ENCODE measurements at regions not wholly inside any gene's neighbourhood (a gene's known extent, or its start where the extent isn't known, plus 50 kb on each side); places are given as distances from the start of the nearest gene placed in this dataset.
"Not testable (repeated sequence)": the region's sequence is repeated elsewhere in the genome, so short reads cannot be mapped to it uniquely, and the experiment has no call there.

GRCh38 chr2:72078773-72079172 lies 68.9 kb downstream of the CYP26B1 start:
- intact Hi-C loops (cut with DNase I) = no loop called here
- no peaks in the 10 kb centered on the region for H3K27me3 ChIP-seq
- no peak for TF ChIP-seq POLR2A (IDR thresholded peaks at IDR 0.05)
- TF ChIP-seq CTCF (IDR thresholded peaks at IDR 0.05) = no peak
- H3K9me3 ChIP-seq = no peaks in the 10 kb centered on the region
- no peak overlapping the region for H3K4me3 ChIP-seq (replicated peaks in 1 of 3)
- no peak for DNase-seq
- no peak overlapping the region for H3K27ac ChIP-seq
- H3K36me3 ChIP-seq = no peaks in the 10 kb centered on the region
- WGBS, 2 donors = 92 to 96% methylated on average over 6 of the region's 6 CpGs
- H3K4me1 ChIP-seq = no peaks in the 10 kb centered on the region

- TF ChIP-seq CTCF (IDR thresholded peaks at IDR 0.05) (no peak), POLR2A (IDR thresholded peaks at IDR 0.05) (no peak)
- intact Hi-C loops (cut with DNase I) = no loop called here
- H3K36me3 ChIP-seq = no peaks in the 10 kb centered on the region
- H3K9me3 ChIP-seq = no peaks in the 10 kb centered on the region
- no peaks in the 10 kb centered on the region for H3K4me1 ChIP-seq
- no peak overlapping the region for H3K4me3 ChIP-seq (replicated peaks in 1 of 3)
- 83 to 90% methylated on average over 1 of the region's 1 CpG for WGBS, 2 donors
- no peaks in the 10 kb centered on the region for H3K27me3 ChIP-seq
- no peak for DNase-seq
- no peak overlapping the region for H3K27ac ChIP-seq
Observed at GRCh38 chr2:72077702-72078169, 69.9 kb downstream of the CYP26B1 start.

GRCh38 chr2:72073373-72073772 lies 74.3 kb downstream of the CYP26B1 start:
- H3K4me1 ChIP-seq; H3K27ac ChIP-seq; DNase-seq; H3K4me3 ChIP-seq (replicated peaks in 1 of 3); intact Hi-C loops (cut with DNase I); H3K9me3 ChIP-seq; H3K36me3 ChIP-seq; H3K27me3 ChIP-seq: not testable (repeated sequence)
- 83 to 92% methylated on average over 8 of the region's 8 CpGs for WGBS, 2 donors

- 67% methylated on average over 2 of the region's 14 CpGs; no CpG with 5 or more reads in 1 of the 2 donors for WGBS, 2 donors
- H3K4me1 ChIP-seq; H3K27me3 ChIP-seq; H3K9me3 ChIP-seq; H3K36me3 ChIP-seq; H3K4me3 ChIP-seq (replicated peaks in 1 of 3); intact Hi-C loops (cut with DNase I); DNase-seq; H3K27ac ChIP-seq: not testable (repeated sequence)
Observed at GRCh38 chr2:72064197-72064596, 83.5 kb downstream of the CYP26B1 start.

- Histone ChIP-seq H3K9me3 (no peaks in the 10 kb centered on the region), H3K4me3 (replicated peaks in 1 of 3) (no peak overlapping the region), H3K27me3 (no peaks in the 10 kb centered on the region), H3K27ac (no peak overlapping the region), H3K36me3 (no peaks in the 10 kb centered on the region), H3K4me1 (no peaks in the 10 kb centered on the region)
- TF ChIP-seq CTCF (IDR thresholded peaks at IDR 0.05) (no peak), POLR2A (IDR thresholded peaks at IDR 0.05) (no peak)
- WGBS, 2 donors = 89 to 96% methylated on average over 3 of the region's 3 CpGs
- intact Hi-C loops (cut with DNase I) = no loop called here
- no peak for DNase-seq
Observed at GRCh38 chr2:72062336-72062735, 85.3 kb downstream of the CYP26B1 start.

GRCh38 chr2:72057308-72057707 lies 90.4 kb downstream of the CYP26B1 start:
- Histone ChIP-seq H3K36me3 (no peaks in the 10 kb centered on the region), H3K27ac (no peak overlapping the region), H3K4me1 (no peaks in the 10 kb centered on the region), H3K9me3 (no peaks in the 10 kb centered on the region), H3K27me3 (no peaks in the 10 kb centered on the region), H3K4me3 (replicated peaks in 1 of 3) (no peak overlapping the region)
- no peak for DNase-seq
- no peak for TF ChIP-seq CTCF (IDR thresholded peaks at IDR 0.05)
- TF ChIP-seq POLR2A (IDR thresholded peaks at IDR 0.05) = no peak
- intact Hi-C loops (cut with DNase I) = no loop called here
- 92 to 93% methylated on average over 1 of the region's 1 CpG for WGBS, 2 donors
